ENCODE measurements at regions not wholly inside any gene's neighbourhood (a gene's known extent, or its start where the extent isn't known, plus 50 kb on each side); places are given as distances from the start of the nearest gene placed in this dataset.

- H3K9me3 Mint-ChIP-seq = peaks cover 8% of the 10 kb centered on the region
- TF ChIP-seq, protein P1, sequence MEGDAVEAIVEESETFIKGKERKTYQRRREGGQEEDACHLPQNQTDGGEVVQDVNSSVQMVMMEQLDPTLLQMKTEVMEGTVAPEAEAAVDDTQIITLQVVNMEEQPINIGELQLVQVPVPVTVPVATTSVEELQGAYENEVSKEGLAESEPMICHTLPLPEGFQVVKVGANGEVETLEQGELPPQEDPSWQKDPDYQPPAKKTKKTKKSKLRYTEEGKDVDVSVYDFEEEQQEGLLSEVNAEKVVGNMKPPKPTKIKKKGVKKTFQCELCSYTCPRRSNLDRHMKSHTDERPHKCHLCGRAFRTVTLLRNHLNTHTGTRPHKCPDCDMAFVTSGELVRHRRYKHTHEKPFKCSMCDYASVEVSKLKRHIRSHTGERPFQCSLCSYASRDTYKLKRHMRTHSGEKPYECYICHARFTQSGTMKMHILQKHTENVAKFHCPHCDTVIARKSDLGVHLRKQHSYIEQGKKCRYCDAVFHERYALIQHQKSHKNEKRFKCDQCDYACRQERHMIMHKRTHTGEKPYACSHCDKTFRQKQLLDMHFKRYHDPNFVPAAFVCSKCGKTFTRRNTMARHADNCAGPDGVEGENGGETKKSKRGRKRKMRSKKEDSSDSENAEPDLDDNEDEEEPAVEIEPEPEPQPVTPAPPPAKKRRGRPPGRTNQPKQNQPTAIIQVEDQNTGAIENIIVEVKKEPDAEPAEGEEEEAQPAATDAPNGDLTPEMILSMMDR (IDR thresholded peaks at IDR 0.05; ENCODE audit: unreplicated experiment in 3 of 3) = no peak
- no peak overlapping the region for H3K4me3 Mint-ChIP-seq
- H3K27me3 Mint-ChIP-seq (ENCODE audit: low read depth) = peaks cover under 1% of the 10 kb centered on the region
- no peak overlapping the region for H3K27ac Mint-ChIP-seq
- H3K36me3 Mint-ChIP-seq (ENCODE audit: low read depth) = no peaks in the 10 kb centered on the region
- H3K4me1 Mint-ChIP-seq = no peaks in the 10 kb centered on the region
Measured at GRCh38 chr15:39304931-39305728, 275.7 kb upstream of the THBS1 start.

DNA sequence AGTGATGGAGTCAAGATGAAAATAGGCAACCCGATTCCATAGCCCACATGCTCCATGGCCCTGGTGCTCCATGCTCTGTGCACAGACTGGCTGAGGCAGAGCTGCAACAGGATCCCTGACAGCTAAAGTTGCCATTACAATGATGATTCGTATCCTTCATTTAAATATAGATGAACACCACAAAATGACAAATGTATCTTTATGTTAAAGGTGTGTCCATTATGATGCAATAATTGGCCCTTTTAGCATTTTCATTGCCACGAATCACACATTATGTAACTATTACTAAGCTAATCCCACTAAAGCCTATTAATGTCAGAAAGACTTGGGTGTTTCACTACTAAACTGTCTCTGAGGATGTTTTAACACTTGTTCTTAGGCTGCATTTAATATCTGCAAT is 270.2 kb upstream of the THBS1 start:
- Mint-ChIP-seq H3K4me1 (no peaks in the 10 kb centered on the region), H3K27me3 (ENCODE audit: low read depth) (no peaks in the 10 kb centered on the region)

GRCh38 chr15:39312984-39313383 is 267.9 kb upstream of the THBS1 start:
- H3K36me3 Mint-ChIP-seq (ENCODE audit: low read depth) = no peaks in the 10 kb centered on the region
- peaks cover 4% of the 10 kb centered on the region for H3K4me1 Mint-ChIP-seq
- TF ChIP-seq, protein P1 (IDR thresholded peaks at IDR 0.05; ENCODE audit: unreplicated experiment in 3 of 3) = no peak
- H3K9me3 Mint-ChIP-seq = no peaks in the 10 kb centered on the region
- no peaks in the 10 kb centered on the region for H3K27me3 Mint-ChIP-seq (ENCODE audit: low read depth)
- H3K4me3 Mint-ChIP-seq = no peak overlapping the region
- no peak overlapping the region for H3K27ac Mint-ChIP-seq

More for the DNA sequence above, 270.2 kb upstream of the THBS1 start:
- Mint-ChIP-seq H3K27ac (no peak overlapping the region), H3K36me3 (ENCODE audit: low read depth) (no peaks in the 10 kb centered on the region), H3K4me3 (no peak overlapping the region), H3K9me3 (peaks cover 8% of the 10 kb centered on the region)
- TF ChIP-seq, protein P1 (IDR thresholded peaks at IDR 0.05; ENCODE audit: unreplicated experiment in 3 of 3) = no peak

GRCh38 chr15:39313467-39313866 is 267.4 kb upstream of the THBS1 start:
- Mint-ChIP-seq H3K27ac (no peak overlapping the region), H3K9me3 (no peaks in the 10 kb centered on the region)

DNA sequence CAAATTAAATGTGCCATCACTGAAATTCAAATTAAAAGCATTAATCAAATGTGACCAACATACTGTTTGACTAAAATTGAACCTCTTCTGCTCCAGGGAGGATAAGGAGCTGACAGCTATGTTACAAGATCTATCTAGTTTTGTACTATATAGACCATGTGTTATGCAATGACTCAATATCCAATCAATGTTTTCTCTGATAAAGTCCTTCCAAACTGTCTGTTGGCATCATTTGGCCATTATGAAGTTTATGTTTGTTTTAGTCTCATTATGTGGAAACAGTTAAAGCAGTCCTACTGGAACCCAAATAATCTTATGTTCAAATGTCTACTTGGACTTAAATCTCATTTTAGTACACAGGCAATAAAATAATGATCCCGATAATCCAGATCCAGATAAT is 267.0 kb upstream of the THBS1 start:
- Mint-ChIP-seq H3K36me3 (ENCODE audit: low read depth) (no peaks in the 10 kb centered on the region), H3K27ac (no peak overlapping the region), H3K9me3 (no peaks in the 10 kb centered on the region), H3K27me3 (ENCODE audit: low read depth) (no peaks in the 10 kb centered on the region), H3K4me1 (peaks cover 9% of the 10 kb centered on the region), H3K4me3 (no peak overlapping the region)
- TF ChIP-seq, protein P1 (IDR thresholded peaks at IDR 0.05; ENCODE audit: unreplicated experiment in 3 of 3) = no peak

More at GRCh38 chr15:39313467-39313866, 267.4 kb upstream of the THBS1 start:
- H3K4me1 Mint-ChIP-seq = peaks cover 9% of the 10 kb centered on the region
- H3K27me3 Mint-ChIP-seq (ENCODE audit: low read depth) = no peaks in the 10 kb centered on the region
- TF ChIP-seq, protein P1 (IDR thresholded peaks at IDR 0.05; ENCODE audit: unreplicated experiment in 3 of 3) = no peak
- no peaks in the 10 kb centered on the region for H3K36me3 Mint-ChIP-seq (ENCODE audit: low read depth)
- H3K4me3 Mint-ChIP-seq = no peak overlapping the region
